Esophagus squamous epithelium (tissue), 4 donors: ENCODE measurements at regions not wholly inside any gene's neighbourhood (a gene's known extent, or its start where the extent isn't known, plus 50 kb on each side); places are given as distances from the start of the nearest gene placed in this dataset.

Source experiments
- POLR2A ChIP-seq, 4 donors: fragments of 450-650 bp; IDR thresholded peaks; one replicate each; pipeline ENCODE4 v1.6.1; 2017; ENCODE audit warnings: antibody characterized with exemption in 4 of 4, mild to moderate bottlenecking in 4 of 4, moderate library complexity in 3 of 4
- TF ChIP-seq, protein P1 (sequence below), 6 experiments: fragments of 450-650 bp in 4 of 6; fragments of 200-600 bp in 2 of 6; sonication (generic) in 2 of 6; IDR thresholded peaks; one replicate each; pipeline ENCODE4 v1.5.1; 2016 to 2019; ENCODE audit warnings: antibody characterized with exemption in 6 of 6, mild to moderate bottlenecking in 4 of 6, moderate library complexity in 4 of 6

DNA sequence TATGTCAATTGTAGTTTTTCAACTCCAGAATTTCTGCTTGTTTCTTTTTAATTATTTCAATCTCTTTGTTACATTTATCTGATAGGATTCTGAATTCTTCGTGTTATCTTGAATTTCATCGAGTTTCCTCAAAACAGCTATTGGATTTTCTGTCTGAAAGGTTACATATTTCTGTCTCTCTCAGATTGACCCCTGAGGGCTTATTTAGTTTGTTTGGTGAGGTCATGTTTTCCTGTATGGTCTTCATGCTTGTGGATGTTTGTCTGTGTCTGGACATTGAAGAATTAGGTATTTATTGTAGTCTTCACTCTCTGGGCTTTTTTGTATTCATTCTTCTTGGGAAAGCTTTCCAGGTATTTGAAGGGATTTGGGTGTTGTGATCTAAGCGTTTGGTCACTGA, 85.6 kb downstream of the SNAPC1 start:
- TF ChIP-seq, protein P1, sequence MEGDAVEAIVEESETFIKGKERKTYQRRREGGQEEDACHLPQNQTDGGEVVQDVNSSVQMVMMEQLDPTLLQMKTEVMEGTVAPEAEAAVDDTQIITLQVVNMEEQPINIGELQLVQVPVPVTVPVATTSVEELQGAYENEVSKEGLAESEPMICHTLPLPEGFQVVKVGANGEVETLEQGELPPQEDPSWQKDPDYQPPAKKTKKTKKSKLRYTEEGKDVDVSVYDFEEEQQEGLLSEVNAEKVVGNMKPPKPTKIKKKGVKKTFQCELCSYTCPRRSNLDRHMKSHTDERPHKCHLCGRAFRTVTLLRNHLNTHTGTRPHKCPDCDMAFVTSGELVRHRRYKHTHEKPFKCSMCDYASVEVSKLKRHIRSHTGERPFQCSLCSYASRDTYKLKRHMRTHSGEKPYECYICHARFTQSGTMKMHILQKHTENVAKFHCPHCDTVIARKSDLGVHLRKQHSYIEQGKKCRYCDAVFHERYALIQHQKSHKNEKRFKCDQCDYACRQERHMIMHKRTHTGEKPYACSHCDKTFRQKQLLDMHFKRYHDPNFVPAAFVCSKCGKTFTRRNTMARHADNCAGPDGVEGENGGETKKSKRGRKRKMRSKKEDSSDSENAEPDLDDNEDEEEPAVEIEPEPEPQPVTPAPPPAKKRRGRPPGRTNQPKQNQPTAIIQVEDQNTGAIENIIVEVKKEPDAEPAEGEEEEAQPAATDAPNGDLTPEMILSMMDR (IDR thresholded peaks at IDR 0.05): no peak
- TF ChIP-seq POLR2A (IDR thresholded peaks at IDR 0.05): no peak
